Epithelial cell of proximal tubule (primary cell): ENCODE measurements at regions not wholly inside any gene's neighbourhood (a gene's known extent, or its start where the extent isn't known, plus 50 kb on each side); places are given as distances from the start of the nearest gene placed in this dataset.

Source experiments
- DNase-seq: peaks from one replicate; pipeline ENCODE4 v3.0.0-alpha.2; 2011; ENCODE audit warnings: low read depth
- H3K4me3 ChIP-seq: 2 replicates; pipeline ENCODE4 v1.5.1; 2011; ENCODE audit warnings: low read depth, mild to moderate bottlenecking, low read length
- TF ChIP-seq, protein P1 (sequence below): conservative IDR thresholded peaks from 2 replicates; pipeline ENCODE4 v1.5.1; 2012; ENCODE audit warnings: low read depth, mild to moderate bottlenecking, low read length

DNA sequence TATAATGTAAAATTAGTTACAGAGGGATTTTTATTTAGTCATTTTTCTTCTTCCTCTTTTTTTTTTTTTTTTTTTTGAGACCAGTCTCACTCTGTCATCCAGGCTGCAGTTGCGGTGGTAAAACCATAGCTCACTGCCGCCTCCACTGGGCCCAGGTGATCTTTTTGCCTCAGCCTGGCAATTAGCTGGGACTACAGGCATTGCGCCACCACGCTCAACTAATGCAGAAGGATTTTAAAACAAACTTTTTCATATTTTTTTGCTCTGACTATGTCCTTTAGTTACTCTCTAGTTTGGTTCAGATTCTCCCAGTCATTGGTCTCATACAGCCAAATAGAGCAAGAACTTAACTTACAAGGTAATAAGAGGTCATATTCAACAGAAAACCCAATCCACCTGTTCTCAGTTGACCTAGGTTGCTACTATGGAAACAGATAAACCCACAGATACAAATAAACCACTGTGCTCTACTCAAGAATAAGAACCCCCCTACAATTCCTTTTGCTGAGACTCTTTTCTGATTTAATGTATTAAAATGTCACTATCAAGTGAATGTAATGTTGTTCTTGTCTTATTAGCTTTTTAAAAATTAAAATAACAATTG lies 50.1 kb upstream of the TTC39B start:
- H3K4me3 ChIP-seq: no peak overlapping the region
- TF ChIP-seq, protein P1, sequence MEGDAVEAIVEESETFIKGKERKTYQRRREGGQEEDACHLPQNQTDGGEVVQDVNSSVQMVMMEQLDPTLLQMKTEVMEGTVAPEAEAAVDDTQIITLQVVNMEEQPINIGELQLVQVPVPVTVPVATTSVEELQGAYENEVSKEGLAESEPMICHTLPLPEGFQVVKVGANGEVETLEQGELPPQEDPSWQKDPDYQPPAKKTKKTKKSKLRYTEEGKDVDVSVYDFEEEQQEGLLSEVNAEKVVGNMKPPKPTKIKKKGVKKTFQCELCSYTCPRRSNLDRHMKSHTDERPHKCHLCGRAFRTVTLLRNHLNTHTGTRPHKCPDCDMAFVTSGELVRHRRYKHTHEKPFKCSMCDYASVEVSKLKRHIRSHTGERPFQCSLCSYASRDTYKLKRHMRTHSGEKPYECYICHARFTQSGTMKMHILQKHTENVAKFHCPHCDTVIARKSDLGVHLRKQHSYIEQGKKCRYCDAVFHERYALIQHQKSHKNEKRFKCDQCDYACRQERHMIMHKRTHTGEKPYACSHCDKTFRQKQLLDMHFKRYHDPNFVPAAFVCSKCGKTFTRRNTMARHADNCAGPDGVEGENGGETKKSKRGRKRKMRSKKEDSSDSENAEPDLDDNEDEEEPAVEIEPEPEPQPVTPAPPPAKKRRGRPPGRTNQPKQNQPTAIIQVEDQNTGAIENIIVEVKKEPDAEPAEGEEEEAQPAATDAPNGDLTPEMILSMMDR: peak; percentile 57
- peak; percentile 35 for DNase-seq
